A673 (cell line): ENCODE measurements at regions not wholly inside any gene's neighbourhood (a gene's known extent, or its start where the extent isn't known, plus 50 kb on each side); places are given as distances from the start of the nearest gene placed in this dataset.

Source experiments
- EZH2 ChIP-seq: fragments of 200-600 bp; sonication (generic); IDR thresholded peaks from 2 replicates; pipeline ENCODE4 v1.6.1; 2017; ENCODE audit warnings: borderline replicate concordance, low read depth, mild to moderate bottlenecking, mixed read lengths, antibody characterized with exemption, low read length; ENCODE audit not compliant: poor library complexity, severe bottlenecking
- TF ChIP-seq, protein P1 (sequence below): fragments of 300-800, 200-600 bp; sonication (generic); conservative IDR thresholded peaks from 2 replicates; pipeline ENCODE4 v1.5.1; 2017; ENCODE audit warnings: low read depth, mild to moderate bottlenecking, antibody characterized with exemption, low read length, moderate library complexity, mixed read lengths

DNA sequence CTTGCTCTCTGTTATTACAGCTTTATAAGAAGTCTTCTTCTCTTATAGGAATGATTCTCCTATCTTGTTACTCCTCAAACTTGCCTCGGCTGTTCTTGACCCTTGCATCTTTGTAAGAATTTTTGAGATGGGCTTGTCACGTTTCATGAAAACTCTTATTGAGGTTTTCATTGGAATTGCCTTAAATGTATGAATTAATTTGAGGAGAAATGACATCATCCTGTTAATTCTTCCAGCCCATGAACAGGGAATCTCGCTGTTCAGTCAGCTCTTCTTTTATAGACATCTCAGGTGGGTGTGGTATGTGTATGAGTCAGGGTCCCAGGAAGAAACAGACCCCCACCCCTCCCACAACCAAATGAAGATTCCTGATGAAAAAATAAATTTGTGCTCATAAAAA is 107.1 kb upstream of the MYL2 start:
- TF ChIP-seq, protein P1, sequence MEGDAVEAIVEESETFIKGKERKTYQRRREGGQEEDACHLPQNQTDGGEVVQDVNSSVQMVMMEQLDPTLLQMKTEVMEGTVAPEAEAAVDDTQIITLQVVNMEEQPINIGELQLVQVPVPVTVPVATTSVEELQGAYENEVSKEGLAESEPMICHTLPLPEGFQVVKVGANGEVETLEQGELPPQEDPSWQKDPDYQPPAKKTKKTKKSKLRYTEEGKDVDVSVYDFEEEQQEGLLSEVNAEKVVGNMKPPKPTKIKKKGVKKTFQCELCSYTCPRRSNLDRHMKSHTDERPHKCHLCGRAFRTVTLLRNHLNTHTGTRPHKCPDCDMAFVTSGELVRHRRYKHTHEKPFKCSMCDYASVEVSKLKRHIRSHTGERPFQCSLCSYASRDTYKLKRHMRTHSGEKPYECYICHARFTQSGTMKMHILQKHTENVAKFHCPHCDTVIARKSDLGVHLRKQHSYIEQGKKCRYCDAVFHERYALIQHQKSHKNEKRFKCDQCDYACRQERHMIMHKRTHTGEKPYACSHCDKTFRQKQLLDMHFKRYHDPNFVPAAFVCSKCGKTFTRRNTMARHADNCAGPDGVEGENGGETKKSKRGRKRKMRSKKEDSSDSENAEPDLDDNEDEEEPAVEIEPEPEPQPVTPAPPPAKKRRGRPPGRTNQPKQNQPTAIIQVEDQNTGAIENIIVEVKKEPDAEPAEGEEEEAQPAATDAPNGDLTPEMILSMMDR = no peak
- TF ChIP-seq EZH2 = no peak
